Kidney (tissue), 13 donors: ENCODE measurements at regions not wholly inside any gene's neighbourhood (a gene's known extent, or its start where the extent isn't known, plus 50 kb on each side); places are given as distances from the start of the nearest gene placed in this dataset.
A peak's percentile ranks its signal among the peaks of the same experiment; 100 is the strongest.

Experiments
- DNase-seq, 5 donors: peaks; one replicate each; pipeline ENCODE4 v3.0.0-alpha.2; 2013 to 2020
- FAIRE-seq: peaks from 2 replicates; lab custom pipeline; 2012; peaks lifted over from hg19 to GRCh38; lab: Jason Lieb, UNC
- H3K27ac ChIP-seq, 2 donors: one replicate each; pipeline ENCODE4 v1.7.0; 2013; ENCODE audit warnings: low read depth in 2 of 2, low read length in 2 of 2, inconsistent platforms in 1 of 2
- H3K27me3 ChIP-seq: one replicate; pipeline ENCODE4 v1.7.1; 2013; ENCODE audit warnings: low read length, inconsistent platforms; ENCODE audit not compliant: control insufficient read depth, insufficient read depth
- H3K36me3 ChIP-seq, 3 donors: one replicate each; pipeline versions ENCODE4 v1.7.0 to v1.7.1; 2013; ENCODE audit warnings: low read length in 3 of 3, control low read depth in 1 of 3, inconsistent platforms in 1 of 3; ENCODE audit not compliant: insufficient read depth in 3 of 3, control insufficient read depth in 2 of 3
- H3K4me1 ChIP-seq, 3 donors: one replicate each; pipeline versions ENCODE4 v1.7.0 to v1.7.1; 2013; ENCODE audit warnings: low read length in 3 of 3, inconsistent platforms in 1 of 3, low read depth in 1 of 3; ENCODE audit not compliant: control insufficient read depth in 2 of 3, insufficient read depth in 2 of 3
- H3K4me3 ChIP-seq, 3 donors: one replicate each; pipeline versions ENCODE4 v1.7.0 to v1.8.1; 2013; ENCODE audit warnings: low read length in 3 of 3, control low read depth in 1 of 3, inconsistent platforms in 1 of 3
- H3K9ac ChIP-seq, 3 donors: one replicate each; pipeline versions ENCODE4 v1.7.0 to v1.7.1; 2013; ENCODE audit warnings: low read length in 3 of 3, control low read depth in 1 of 3, inconsistent platforms in 1 of 3
- H3K9me3 ChIP-seq, 3 donors: one replicate each; pipeline versions ENCODE4 v1.7.0 to v1.7.1; 2013; ENCODE audit warnings: low read length in 3 of 3, control low read depth in 1 of 3, inconsistent platforms in 1 of 3; ENCODE audit not compliant: control insufficient read depth in 2 of 3, insufficient read depth in 1 of 3
- intact Hi-C: fragments of 100-400 bp; cut with DNase I; formaldehyde crosslinking; loops from one replicate; pipeline ENCODE4 v1.11.1; 2022
- TF ChIP-seq, protein P1 (sequence below): IDR thresholded peaks from 3 replicates; pipeline ENCODE4 v1.5.1; 2012; ENCODE audit warnings: mild to moderate bottlenecking, moderate library complexity, borderline replicate concordance; ENCODE audit not compliant: insufficient read depth; ENCODE audit errors: extremely low read depth
- donor health status: control.
- donor health status: control.
- donor health status: control.
- donor health status: control.
- donor health status: control.
- donor health status: DM: yes; HTN: yes; CAD: no.
- donor health status: Normal renal cell carcinoma (clear cell type).

GRCh38 chr2:240373289-240373885, 62.1 kb upstream of the GPC1 start:
- no peak overlapping the region for H3K9ac ChIP-seq
- H3K27ac ChIP-seq = no peak overlapping the region
- TF ChIP-seq, protein P1, sequence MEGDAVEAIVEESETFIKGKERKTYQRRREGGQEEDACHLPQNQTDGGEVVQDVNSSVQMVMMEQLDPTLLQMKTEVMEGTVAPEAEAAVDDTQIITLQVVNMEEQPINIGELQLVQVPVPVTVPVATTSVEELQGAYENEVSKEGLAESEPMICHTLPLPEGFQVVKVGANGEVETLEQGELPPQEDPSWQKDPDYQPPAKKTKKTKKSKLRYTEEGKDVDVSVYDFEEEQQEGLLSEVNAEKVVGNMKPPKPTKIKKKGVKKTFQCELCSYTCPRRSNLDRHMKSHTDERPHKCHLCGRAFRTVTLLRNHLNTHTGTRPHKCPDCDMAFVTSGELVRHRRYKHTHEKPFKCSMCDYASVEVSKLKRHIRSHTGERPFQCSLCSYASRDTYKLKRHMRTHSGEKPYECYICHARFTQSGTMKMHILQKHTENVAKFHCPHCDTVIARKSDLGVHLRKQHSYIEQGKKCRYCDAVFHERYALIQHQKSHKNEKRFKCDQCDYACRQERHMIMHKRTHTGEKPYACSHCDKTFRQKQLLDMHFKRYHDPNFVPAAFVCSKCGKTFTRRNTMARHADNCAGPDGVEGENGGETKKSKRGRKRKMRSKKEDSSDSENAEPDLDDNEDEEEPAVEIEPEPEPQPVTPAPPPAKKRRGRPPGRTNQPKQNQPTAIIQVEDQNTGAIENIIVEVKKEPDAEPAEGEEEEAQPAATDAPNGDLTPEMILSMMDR = no peak
- H3K4me3 ChIP-seq = no peak overlapping the region
- intact Hi-C loops = no loop called here
- no peak for DNase-seq
- H3K27me3 ChIP-seq = no peaks in the 10 kb centered on the region
- no peaks in the 10 kb centered on the region for H3K9me3 ChIP-seq
- no peaks in the 10 kb centered on the region for H3K36me3 ChIP-seq
- no peak for FAIRE-seq
- peaks cover 0 to 2% (median 0%) of the 10 kb centered on the region in 3 donors for H3K4me1 ChIP-seq

- TF ChIP-seq, protein P1 = no peak
- Histone ChIP-seq H3K27ac (no peak overlapping the region), H3K27me3 (no peaks in the 10 kb centered on the region), H3K36me3 (no peaks in the 10 kb centered on the region), H3K9ac (no peak overlapping the region), H3K4me1 (peaks cover 0 to 2% (median 0%) of the 10 kb centered on the region in 3 donors), H3K4me3 (no peak overlapping the region), H3K9me3 (no peaks in the 10 kb centered on the region)
- intact Hi-C loops = no loop called here
- DNase-seq (peak in 2 of 5 donors; percentile 40 to 89), FAIRE-seq (no peak)
These were observed 61.2 kb upstream of the GPC1 start for GRCh38 chr2:240374085-240374907.

DNA sequence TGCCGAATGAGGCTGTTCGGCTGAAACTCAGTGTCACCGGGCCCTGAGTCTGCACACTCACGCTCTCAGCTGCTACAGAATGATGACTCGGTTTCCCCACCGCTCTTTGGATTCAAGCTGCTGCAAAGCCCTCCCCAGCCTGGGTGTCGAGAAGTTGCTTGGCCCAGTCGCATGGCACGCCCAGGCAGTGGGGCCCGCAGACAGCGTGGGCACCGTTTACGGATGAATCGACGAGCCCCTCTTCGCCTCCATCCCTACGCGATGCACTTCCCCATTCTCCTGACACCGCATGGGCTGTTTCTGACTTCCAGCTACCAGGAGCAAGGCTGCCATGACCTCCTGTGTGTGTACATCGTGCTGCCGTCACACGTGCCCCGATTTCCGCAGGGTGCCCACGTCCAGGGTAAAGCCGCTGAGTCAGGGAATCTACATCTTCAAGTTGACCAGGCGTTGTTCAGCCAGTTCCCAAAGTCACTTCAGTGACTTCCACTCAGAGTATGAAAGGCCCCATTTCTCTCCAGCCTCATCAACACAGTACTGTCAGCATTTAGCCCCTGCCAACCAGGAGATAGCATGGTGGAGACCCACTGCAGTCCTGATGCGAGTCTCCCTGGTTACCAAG, 60.3 kb upstream of the GPC1 start:
- Histone ChIP-seq H3K4me1 (peaks cover 0 to 2% (median 0%) of the 10 kb centered on the region in 3 donors), H3K9ac (no peak overlapping the region), H3K36me3 (no peaks in the 10 kb centered on the region), H3K4me3 (no peak overlapping the region), H3K27ac (no peak overlapping the region), H3K27me3 (no peaks in the 10 kb centered on the region), H3K9me3 (no peaks in the 10 kb centered on the region)
- intact Hi-C loops = no loop called here
- DNase-seq (no peak), FAIRE-seq (no peak)
- TF ChIP-seq, protein P1 = no peak
